HepG2 (cell line): ENCODE measurements at regions not wholly inside any gene's neighbourhood (a gene's known extent, or its start where the extent isn't known, plus 50 kb on each side); places are given as distances from the start of the nearest gene placed in this dataset.

Experiments used
- ATAC-seq: fragments of 200-7000 bp; cut with Tn5 transposase; 3 replicates; pipeline ENCODE4 v1.9.1; 2020; ENCODE audit warnings: mild to moderate bottlenecking, moderate library complexity
- BruUV-seq: library from RNA; stranded (reverse); fragments of 400-500 nt; replicated peaks from 2 replicates; lab custom pipeline; 2021; lab: Mats Ljungman, UMichigan
- CTCF ChIA-PET: fragments of 300-600 bp; formaldehyde crosslinking; extraction: SDS; loops from one replicate; lab custom pipeline; 2021; ENCODE audit warnings: low total read pairs, inconsistent platforms, low intra/inter-chr PET ratio; lab: Yijun Ruan, JAX
- POLR2A ChIA-PET: fragments of 350-600 bp; sonication (Branson Sonifier 250); formaldehyde crosslinking; loops from one replicate; lab custom pipeline; 2020; ENCODE audit warnings: antibody characterized with exemption, inconsistent platforms; lab: Yijun Ruan, JAX
- DNase-seq: peaks from one replicate; pipeline ENCODE4 v3.0.0-alpha.2; 2015; ENCODE audit warnings: low spot score
- FAIRE-seq: peaks from 3 replicates; lab custom pipeline; 2011; peaks lifted over from hg19 to GRCh38; lab: Jason Lieb, UNC
- H2AFZ ChIP-seq: one replicate; pipeline ENCODE4 v1.6.1; 2011; ENCODE audit warnings: low read length, inconsistent platforms
- H3K27ac ChIP-seq: fragments of 300-600 bp; 3 replicates; pipeline ENCODE4 v1.8.0; 2011; ENCODE audit warnings: mixed run types, mild to moderate bottlenecking, mixed read lengths, low read length, inconsistent platforms; ENCODE audit not compliant: insufficient read depth; ENCODE audit errors: extremely low read length
- H3K27me3 ChIP-seq, 2 experiments: fragments of 200-600 bp in 1 of 2; 2 replicates in 1 of 2; 3 replicates in 1 of 2; pipeline versions ENCODE4 v1.6.0 to v1.8.0; 2011; ENCODE audit warnings: low read length in 2 of 2, mild to moderate bottlenecking in 2 of 2, moderate library complexity in 2 of 2, inconsistent platforms in 1 of 2; ENCODE audit not compliant: insufficient read depth in 2 of 2, control insufficient read depth in 1 of 2
- H3K36me3 ChIP-seq, 2 experiments: fragments of 200-600 bp in 1 of 2; replicated peaks in 1 of 2; 2 replicates in 1 of 2; 3 replicates in 1 of 2; pipeline versions ENCODE4 v1.5.1 to v1.8.0; 2011; ENCODE audit warnings: low read length in 2 of 2, inconsistent platforms in 1 of 2; ENCODE audit not compliant: insufficient read depth in 2 of 2, control insufficient read depth in 1 of 2
- H3K4me1 ChIP-seq: 2 replicates; pipeline ENCODE4 v1.5.1; 2012; ENCODE audit warnings: low read length, inconsistent platforms; ENCODE audit not compliant: insufficient read depth
- H3K4me2 ChIP-seq: 2 replicates; pipeline ENCODE4 v1.6.0; 2011; ENCODE audit warnings: low read depth, low read length, inconsistent platforms
- H3K4me3 ChIP-seq, 3 experiments: fragments of 200-600 bp in 1 of 3; sonication (generic), shearing (Covaris generic) in 1 of 3; replicated peaks in 1 of 3; 2 replicates each; pipeline ENCODE4 v1.5.1; 2011 to 2016; ENCODE audit warnings: low read length in 3 of 3, inconsistent platforms in 2 of 3, low read depth in 2 of 3, mild to moderate bottlenecking in 2 of 3, control low read depth in 1 of 3, mixed read lengths in 1 of 3; ENCODE audit not compliant: insufficient read depth in 1 of 3
- H3K79me2 ChIP-seq: one replicate; pipeline ENCODE4 v1.6.1; 2011; ENCODE audit warnings: low read length, inconsistent platforms; ENCODE audit not compliant: insufficient read depth
- H3K9ac ChIP-seq: 2 replicates; pipeline ENCODE4 v1.6.0; 2011; ENCODE audit warnings: mild to moderate bottlenecking, low read depth, low read length, inconsistent platforms; ENCODE audit not compliant: insufficient read depth
- H3K9me3 ChIP-seq: 2 replicates; pipeline ENCODE4 v1.5.1; 2012; ENCODE audit warnings: mild to moderate bottlenecking, low read length
- H4K20me1 ChIP-seq: 2 replicates; pipeline ENCODE4 v1.6.0; 2011; ENCODE audit warnings: inconsistent platforms, mild to moderate bottlenecking, low read length, moderate library complexity; ENCODE audit not compliant: insufficient read depth
- BCL3 ChIP-seq: sonication (generic); formaldehyde crosslinking; IDR thresholded peaks from 2 replicates; pipeline ENCODE4 v1.5.1; 2020; ENCODE audit warnings: mild to moderate bottlenecking, missing genetic modification reagents, moderate library complexity
- FOSL2 ChIP-seq: sonication (generic); formaldehyde crosslinking; IDR thresholded peaks from 2 replicates; pipeline ENCODE4 v1.4.0; 2020; ENCODE audit warnings: missing genetic modification reagents
- HINFP ChIP-seq: sonication (generic); formaldehyde crosslinking; IDR thresholded peaks from 2 replicates; pipeline ENCODE4 v1.4.0; 2020; ENCODE audit warnings: low read depth, mild to moderate bottlenecking, missing genetic modification reagents
- PITX1 ChIP-seq: sonication (generic); formaldehyde crosslinking; IDR thresholded peaks from 2 replicates; pipeline ENCODE4 v1.5.1; 2020; ENCODE audit warnings: mild to moderate bottlenecking, missing genetic modification reagents
- SSRP1 ChIP-seq: IDR thresholded peaks from 2 replicates; pipeline ENCODE4 v1.6.1; 2016; ENCODE audit warnings: control low read depth
- ZBTB33 ChIP-seq: sonication (generic); formaldehyde crosslinking; IDR thresholded peaks from 2 replicates; pipeline ENCODE4 v1.4.0; 2020; ENCODE audit warnings: missing genetic modification reagents
- ZBTB37 ChIP-seq: sonication (generic); formaldehyde crosslinking; IDR thresholded peaks from 2 replicates; pipeline ENCODE4 v1.4.0; 2020; ENCODE audit warnings: mild to moderate bottlenecking, missing genetic modification reagents
- ZNF513 ChIP-seq: sonication (generic); formaldehyde crosslinking; conservative IDR thresholded peaks from 2 replicates; pipeline ENCODE4 v1.5.0; 2020; ENCODE audit warnings: missing genetic modification reagents
- ZNF550 ChIP-seq: sonication (generic); formaldehyde crosslinking; IDR thresholded peaks from 2 replicates; pipeline ENCODE4 v1.4.0; 2020; ENCODE audit warnings: mild to moderate bottlenecking, missing genetic modification reagents, borderline replicate concordance
- WGBS: methylation state at CpG from one replicate; pipeline ENCODE4 v1.1.6; 2017; ENCODE audit warnings: low lambda C conversion rate; 5-methylcytosine and 5-hydroxymethylcytosine counted together
- in situ Hi-C: cut with HindIII; loops from 2 replicates; pipeline ENCODE4 v1.10.0; 2017; ENCODE audit warnings: low pct_unique_long_range_greater_than_20kb; ENCODE audit not compliant: extremely low pct_ligation_motif_present
- intact Hi-C: fragments of 100-400 bp; cut with micrococcal nuclease; formaldehyde crosslinking; loops from one replicate; pipeline ENCODE4 v1.10.0; 2022; ENCODE audit not compliant: unreplicated experiment

GRCh38 chr11:127567237-127567932 lies 566.8 kb upstream of the KIRREL3 start:
- FAIRE-seq, result no peak
- POLR2A ChIA-PET, result no interaction called here
- WGBS, result 2% methylated on average over 2 of the region's 2 CpGs
- H3K36me3 ChIP-seq, result no peaks in the 10 kb centered on the region
- no TSS peak for BruUV-seq
- no peaks in the 10 kb centered on the region for H4K20me1 ChIP-seq
- intact Hi-C loops, result no loop called here
- no peaks in the 10 kb centered on the region for H3K4me1 ChIP-seq
- in situ Hi-C loops, result no loop called here
- H3K27ac ChIP-seq, result no peak overlapping the region
- H3K9me3 ChIP-seq, result peaks cover 51% of the 10 kb centered on the region
- CTCF ChIA-PET, result no interaction called here
- no peak overlapping the region for H3K9ac ChIP-seq
- H3K4me2 ChIP-seq, result no peak overlapping the region
- H2AFZ ChIP-seq, result no peak overlapping the region
- no peak overlapping the region for H3K4me3 ChIP-seq
- no peak for DNase-seq
- no peaks in the 10 kb centered on the region for H3K27me3 ChIP-seq
- no peak for ATAC-seq
- TF ChIP-seq SSRP1 (CRISPR knock-in tag) (no peak), ZNF513 (CRISPR knock-in tag) (no peak), FOSL2 (CRISPR knock-in tag) (no peak), HINFP (CRISPR knock-in tag) (no peak)
- H3K79me2 ChIP-seq, result no peaks in the 10 kb centered on the region

- H3K79me2 ChIP-seq, result no peaks in the 10 kb centered on the region
- no peaks in the 10 kb centered on the region for H4K20me1 ChIP-seq
- H3K4me1 ChIP-seq, result no peaks in the 10 kb centered on the region
- in situ Hi-C loops, result no loop called here
- 37% methylated on average over 4 of the region's 4 CpGs for WGBS
- no peak overlapping the region for H3K9ac ChIP-seq
- H3K9me3 ChIP-seq, result peaks cover 56% of the 10 kb centered on the region
- ChIA-PET POLR2A (no interaction called here), CTCF (no interaction called here)
- no TSS peak for BruUV-seq
- no peaks in the 10 kb centered on the region for H3K27me3 ChIP-seq
- H3K4me3 ChIP-seq, result no peak overlapping the region
- H3K4me2 ChIP-seq, result no peak overlapping the region
- intact Hi-C loops, result no loop called here
- DNase-seq (no peak), FAIRE-seq (no peak), ATAC-seq (no peak)
- H2AFZ ChIP-seq, result no peak overlapping the region
- H3K27ac ChIP-seq, result no peak overlapping the region
- H3K36me3 ChIP-seq, result no peaks in the 10 kb centered on the region
- no peak for TF ChIP-seq PITX1 (CRISPR knock-in tag)
- TF ChIP-seq ZNF550 (CRISPR knock-in tag), result no peak
- TF ChIP-seq BCL3 (CRISPR knock-in tag), result no peak
- no peak for TF ChIP-seq ZBTB37 (CRISPR knock-in tag)
- no peak for TF ChIP-seq ZBTB33 (CRISPR knock-in tag)
Observed at GRCh38 chr11:127564810-127565209, 564.2 kb upstream of the KIRREL3 start.
